ENCODE measurements at regions not wholly inside any gene's neighbourhood (a gene's known extent, or its start where the extent isn't known, plus 50 kb on each side); places are given as distances from the start of the nearest gene placed in this dataset.
"Not testable (repeated sequence)": the region's sequence is repeated elsewhere in the genome, so short reads cannot be mapped to it uniquely, and the experiment has no call there.

DNA sequence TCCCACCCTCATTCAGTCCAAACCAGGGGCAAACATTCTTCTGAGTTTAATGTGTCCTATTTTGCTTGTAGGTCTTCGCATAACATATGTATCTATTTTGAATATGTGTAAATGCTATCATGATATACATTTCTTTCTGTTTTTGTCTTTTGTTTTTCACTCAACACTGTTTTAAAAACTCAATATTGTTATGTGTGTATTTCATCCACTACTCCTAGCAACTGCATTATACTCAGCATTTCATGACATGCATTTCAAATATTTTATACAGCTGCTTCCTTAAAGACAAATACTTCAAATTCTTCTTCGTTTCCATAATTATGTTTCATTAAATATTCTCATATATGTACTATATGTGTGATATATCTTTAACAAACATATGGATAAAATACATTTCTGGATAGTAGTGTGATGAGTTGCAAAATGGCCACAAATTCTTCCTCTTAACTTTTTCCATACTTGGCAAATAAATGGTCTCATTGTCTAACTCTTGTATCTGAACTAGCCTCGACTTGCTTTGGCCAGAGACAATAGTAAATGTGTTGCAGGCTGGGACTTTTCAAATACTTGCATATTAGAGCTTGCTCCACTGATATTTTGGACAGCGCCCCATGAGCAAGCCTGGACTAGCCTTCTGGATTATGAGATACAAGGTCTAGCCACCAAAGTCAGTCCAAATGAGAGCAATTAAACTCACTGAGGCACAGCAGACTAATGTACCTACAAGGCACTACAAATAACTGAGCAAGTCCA is 539.7 kb upstream of the KCND2 start:
- H3K4me3 ChIP-seq (ENCODE audit: low read depth, low read length), result no peak overlapping the region
- TF ChIP-seq, protein P1, sequence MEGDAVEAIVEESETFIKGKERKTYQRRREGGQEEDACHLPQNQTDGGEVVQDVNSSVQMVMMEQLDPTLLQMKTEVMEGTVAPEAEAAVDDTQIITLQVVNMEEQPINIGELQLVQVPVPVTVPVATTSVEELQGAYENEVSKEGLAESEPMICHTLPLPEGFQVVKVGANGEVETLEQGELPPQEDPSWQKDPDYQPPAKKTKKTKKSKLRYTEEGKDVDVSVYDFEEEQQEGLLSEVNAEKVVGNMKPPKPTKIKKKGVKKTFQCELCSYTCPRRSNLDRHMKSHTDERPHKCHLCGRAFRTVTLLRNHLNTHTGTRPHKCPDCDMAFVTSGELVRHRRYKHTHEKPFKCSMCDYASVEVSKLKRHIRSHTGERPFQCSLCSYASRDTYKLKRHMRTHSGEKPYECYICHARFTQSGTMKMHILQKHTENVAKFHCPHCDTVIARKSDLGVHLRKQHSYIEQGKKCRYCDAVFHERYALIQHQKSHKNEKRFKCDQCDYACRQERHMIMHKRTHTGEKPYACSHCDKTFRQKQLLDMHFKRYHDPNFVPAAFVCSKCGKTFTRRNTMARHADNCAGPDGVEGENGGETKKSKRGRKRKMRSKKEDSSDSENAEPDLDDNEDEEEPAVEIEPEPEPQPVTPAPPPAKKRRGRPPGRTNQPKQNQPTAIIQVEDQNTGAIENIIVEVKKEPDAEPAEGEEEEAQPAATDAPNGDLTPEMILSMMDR (IDR thresholded peaks at IDR 0.05; ENCODE audit: control insufficient read depth, extremely low read depth, insufficient read depth), result no peak
- DNase-seq (ENCODE audit: low read depth), result no peak

DNA sequence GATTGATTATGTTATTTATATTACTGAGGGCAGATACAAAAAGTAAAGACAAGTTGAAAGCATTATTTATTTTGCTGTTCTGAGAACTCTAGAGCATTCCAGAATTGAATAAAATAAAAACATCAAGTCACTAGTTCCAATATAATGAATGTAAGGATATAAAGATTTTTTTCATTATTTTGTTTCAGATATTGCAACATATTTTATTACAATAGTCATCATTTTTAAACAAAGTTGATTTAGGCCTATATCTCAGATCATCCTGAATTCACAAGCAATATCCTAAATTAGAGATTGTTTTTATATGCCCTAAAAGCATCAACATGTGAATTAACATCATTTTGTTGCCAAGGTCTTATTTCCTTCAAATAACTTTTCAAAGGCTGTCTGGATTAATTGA is 535.6 kb upstream of the KCND2 start:
- TF ChIP-seq, protein P1 (IDR thresholded peaks at IDR 0.05; ENCODE audit: control insufficient read depth, extremely low read depth, insufficient read depth), result no peak
- no peak overlapping the region for H3K4me3 ChIP-seq (ENCODE audit: low read depth, low read length)
- no peak for DNase-seq (ENCODE audit: low read depth)

DNA sequence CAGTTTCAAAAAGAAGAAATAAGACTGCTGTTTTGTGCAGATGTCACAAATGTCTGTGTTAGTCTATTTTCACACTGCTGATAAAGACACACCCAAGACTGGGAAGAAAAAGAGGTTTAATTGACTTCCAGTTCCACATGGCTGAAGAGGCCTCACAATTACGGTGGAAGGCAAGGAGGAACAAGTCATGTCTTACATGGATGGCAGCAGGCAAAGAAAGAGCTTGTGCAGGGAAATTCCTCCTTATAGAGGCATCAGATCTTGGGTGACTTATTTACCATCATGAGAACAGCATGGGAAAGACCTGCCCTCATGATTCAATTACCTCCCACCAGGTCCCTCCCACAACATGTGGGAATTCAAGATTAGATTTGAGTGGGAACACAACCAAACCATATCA is 527.7 kb upstream of the KCND2 start:
- not testable (repeated sequence) for H3K4me3 ChIP-seq (ENCODE audit: low read depth, low read length); DNase-seq (ENCODE audit: low read depth)

DNA sequence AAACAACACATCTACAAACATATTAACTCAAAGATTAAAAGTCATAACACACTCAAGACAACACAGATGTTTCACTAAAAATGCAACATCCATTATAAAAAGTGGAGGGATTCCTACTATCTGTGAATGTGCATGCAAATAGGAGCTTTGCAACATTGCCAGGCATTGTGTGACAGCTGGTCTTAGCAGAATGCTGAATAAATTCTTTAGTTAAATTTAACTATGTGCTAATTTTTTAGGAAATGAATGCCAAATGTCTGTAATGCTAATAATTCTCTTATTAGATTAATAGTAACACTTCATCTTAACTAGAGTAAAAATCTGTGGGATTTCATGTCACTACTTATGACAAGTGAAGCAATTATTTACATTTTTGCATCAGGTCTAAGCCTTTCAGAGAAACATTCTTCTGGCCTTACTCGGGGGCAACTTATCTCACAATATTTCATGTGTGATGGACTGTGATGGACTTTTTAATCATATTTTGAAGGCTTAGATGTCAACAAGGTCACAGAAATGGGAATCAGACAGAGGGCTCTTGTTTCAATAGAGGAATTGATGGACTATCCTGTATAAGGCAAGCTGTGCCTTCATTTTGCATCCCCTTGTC is 524.6 kb upstream of the KCND2 start:
- no peak overlapping the region for H3K4me3 ChIP-seq (ENCODE audit: low read depth, low read length)
- DNase-seq (ENCODE audit: low read depth), result no peak
- TF ChIP-seq, protein P1 (IDR thresholded peaks at IDR 0.05; ENCODE audit: control insufficient read depth, extremely low read depth, insufficient read depth), result no peak

DNA sequence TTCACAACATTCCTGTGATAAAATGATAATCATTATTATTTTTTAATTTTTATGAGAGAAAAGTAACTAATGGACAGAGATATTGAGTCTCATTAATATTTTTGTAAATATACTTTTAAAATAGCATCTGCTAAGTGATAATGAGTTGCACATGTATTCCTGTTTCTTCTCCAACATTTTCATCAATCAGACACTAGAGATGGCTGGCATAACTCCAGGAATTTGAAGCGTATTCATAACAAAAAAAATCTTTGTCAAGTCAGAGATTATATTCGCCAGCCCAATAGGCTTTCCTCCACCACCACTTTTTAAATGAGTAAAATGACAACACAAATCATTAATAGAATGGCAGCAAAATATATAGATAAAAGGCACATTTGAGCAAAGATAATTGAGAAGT is 524.0 kb upstream of the KCND2 start:
- DNase-seq (ENCODE audit: low read depth), result no peak
- TF ChIP-seq, protein P1 (IDR thresholded peaks at IDR 0.05; ENCODE audit: control insufficient read depth, extremely low read depth, insufficient read depth), result no peak
- no peak overlapping the region for H3K4me3 ChIP-seq (ENCODE audit: low read depth, low read length)

DNA sequence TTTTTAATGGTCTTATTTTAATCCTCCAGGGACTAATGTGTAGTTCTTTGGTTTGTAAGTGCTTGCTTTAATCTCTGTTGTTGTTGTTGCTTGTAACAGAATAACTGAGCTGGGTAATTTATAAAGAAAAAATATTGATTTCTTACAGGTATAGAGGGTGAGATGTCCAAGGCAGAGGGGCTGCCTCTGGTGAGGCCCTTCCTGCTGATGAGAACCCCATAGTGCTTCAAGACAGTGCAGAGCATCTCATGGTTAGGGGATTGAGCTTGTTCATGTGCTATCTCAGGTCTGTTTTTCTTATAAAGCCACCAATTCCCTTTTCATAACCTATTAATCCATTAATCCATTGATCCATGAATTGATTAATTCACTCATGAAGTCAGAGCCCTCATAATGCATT is 516.3 kb upstream of the KCND2 start:
- TF ChIP-seq, protein P1 (IDR thresholded peaks at IDR 0.05; ENCODE audit: control insufficient read depth, extremely low read depth, insufficient read depth), result no peak
- DNase-seq (ENCODE audit: low read depth), result no peak
- H3K4me3 ChIP-seq (ENCODE audit: low read depth, low read length), result no peak overlapping the region

DNA sequence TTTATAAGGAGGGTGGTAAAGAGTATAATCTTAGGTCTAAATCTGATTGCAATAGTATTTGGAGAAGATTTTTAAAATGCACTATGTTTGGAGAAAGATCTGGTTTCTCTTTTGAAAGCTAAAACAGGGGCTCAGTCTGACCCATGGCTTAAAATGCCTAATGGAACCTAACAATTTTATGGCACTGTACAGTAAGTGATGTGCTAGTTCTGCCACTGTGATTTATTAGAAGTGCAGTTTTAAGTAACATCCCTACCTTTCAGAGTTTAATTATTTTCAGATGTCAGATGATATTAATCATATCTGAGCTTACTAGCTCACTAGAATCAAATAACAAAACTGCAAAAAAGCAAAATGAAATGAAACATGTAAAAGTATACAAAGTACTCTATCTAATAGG is 514.7 kb upstream of the KCND2 start:
- DNase-seq (ENCODE audit: low read depth), result no peak
- H3K4me3 ChIP-seq (ENCODE audit: low read depth, low read length), result no peak overlapping the region
- TF ChIP-seq, protein P1 (IDR thresholded peaks at IDR 0.05; ENCODE audit: control insufficient read depth, extremely low read depth, insufficient read depth), result no peak

All from LNCaP clone FGC (cell line).